GM19351 (cell line): ENCODE measurements at regions not wholly inside any gene's neighbourhood (a gene's known extent, or its start where the extent isn't known, plus 50 kb on each side); places are given as distances from the start of the nearest gene placed in this dataset.

Experiments
- ATAC-seq: cut with Tn5 transposase; IDR thresholded peaks from one replicate; pipeline ENCODE4 v1.9.1; 2021; ENCODE audit warnings: mild to moderate bottlenecking, moderate library complexity; ENCODE audit not compliant: unreplicated experiment

GRCh38 chr14:22010545-22011252 lies 337.1 kb upstream of the OR4E1 start:
- ATAC-seq: no peak

- ATAC-seq: no peak
Measured at GRCh38 chr14:22008766-22009165, 335.1 kb upstream of the OR4E1 start.

GRCh38 chr14:22007784-22008412 lies 334.3 kb upstream of the OR4E1 start:
- no peak for ATAC-seq

GRCh38 chr14:22007363-22007762 lies 333.7 kb upstream of the OR4E1 start:
- ATAC-seq: no peak

- ATAC-seq: no peak
Measured at GRCh38 chr14:22003461-22003860, 329.8 kb upstream of the OR4E1 start.

- no peak for ATAC-seq
Measured at GRCh38 chr14:22002860-22003284, 329.3 kb upstream of the OR4E1 start.

GRCh38 chr14:21999402-21999801 lies 325.8 kb upstream of the OR4E1 start:
- no peak for ATAC-seq

- no peak for ATAC-seq
Measured at GRCh38 chr14:21997300-21997699, 323.7 kb upstream of the OR4E1 start.

- ATAC-seq: no peak
Measured at GRCh38 chr14:21995332-21995731, 321.7 kb upstream of the OR4E1 start.

GRCh38 chr14:21993837-21994236 lies 320.2 kb upstream of the OR4E1 start:
- no peak for ATAC-seq

- no peak for ATAC-seq
Measured at GRCh38 chr14:21993070-21993469, 319.5 kb upstream of the OR4E1 start.

- no peak for ATAC-seq
Measured at GRCh38 chr14:21991130-21991529, 317.5 kb upstream of the OR4E1 start.

GRCh38 chr14:21990116-21990515 lies 316.5 kb upstream of the OR4E1 start:
- ATAC-seq: no peak

GRCh38 chr14:21989090-21989489 lies 315.5 kb upstream of the OR4E1 start:
- no peak for ATAC-seq

GRCh38 chr14:21988413-21988812 lies 314.8 kb upstream of the OR4E1 start:
- ATAC-seq: no peak

GRCh38 chr14:21987937-21988336 lies 314.3 kb upstream of the OR4E1 start:
- no peak for ATAC-seq

GRCh38 chr14:21985081-21985480 lies 311.5 kb upstream of the OR4E1 start:
- ATAC-seq: no peak

- ATAC-seq: no peak
Measured at GRCh38 chr14:21978999-21979314, 305.3 kb upstream of the OR4E1 start.

GRCh38 chr14:21978184-21978998 lies 304.8 kb upstream of the OR4E1 start:
- ATAC-seq: peak; percentile 54

- no peak for ATAC-seq
Measured at GRCh38 chr14:21974741-21975140, 301.1 kb upstream of the OR4E1 start.

GRCh38 chr14:21965042-21965441 lies 291.4 kb upstream of the OR4E1 start:
- no peak for ATAC-seq

- no peak for ATAC-seq
Measured at GRCh38 chr14:21964180-21964579, 290.6 kb upstream of the OR4E1 start.
